Pancreas (tissue), 10 donors: ENCODE measurements at regions not wholly inside any gene's neighbourhood (a gene's known extent, or its start where the extent isn't known, plus 50 kb on each side); places are given as distances from the start of the nearest gene placed in this dataset.

ENCODE experiments used
- ATAC-seq, 4 donors: fragments of 200-7000 bp; cut with Tn5 transposase; one replicate each; pipeline versions ENCODE4 v1.8.0 to v1.9.1; 2020; ENCODE audit warnings: mild to moderate bottlenecking in 4 of 4, moderate library complexity in 4 of 4
- DNase-seq, 6 donors: peaks; one replicate each; pipeline ENCODE4 v3.0.0-alpha.2; 2020
- FAIRE-seq: peaks from 2 replicates; lab custom pipeline; 2012; peaks lifted over from hg19 to GRCh38; lab: Jason Lieb, UNC
- H3K27ac ChIP-seq, 4 donors: fragments of 200-600 bp; sonication (generic); 1 replicate in 3 of 4; 2 replicates in 1 of 4; pipeline versions ENCODE4 v1.5.0 to v1.8.0; 2020
- H3K27me3 ChIP-seq, 4 donors: fragments of 200-600 bp; one replicate each; pipeline ENCODE4 v1.8.0; 2021
- H3K36me3 ChIP-seq, 3 donors: fragments of 200-600 bp; sonication (generic) in 1 of 3; one replicate each; pipeline versions ENCODE4 v1.5.0 to v1.8.0; 2020 to 2021
- H3K4me1 ChIP-seq, 3 donors: fragments of 200-600 bp; one replicate each; pipeline ENCODE4 v1.8.0; 2021
- H3K4me3 ChIP-seq, 4 donors: fragments of 200-600 bp; sonication (generic) in 2 of 4; one replicate each; pipeline versions ENCODE4 v1.5.0 to v1.8.0; 2020 to 2021
- H3K9me3 ChIP-seq, 4 donors: fragments of 200-600 bp; one replicate each; pipeline ENCODE4 v1.8.0; 2021
- CTCF ChIP-seq, 4 donors: fragments of 200-600 bp; sonication (generic) in 3 of 4; IDR thresholded peaks; one replicate each; pipeline versions ENCODE4 v1.5.0 to v1.8.0; 2021; ENCODE audit warnings: antibody characterized with exemption in 4 of 4
- WGBS, 2 donors: extraction: QIAGEN DNeasy Blood & Tissue Kit; methylation state at CpG; one replicate each; pipeline ENCODE4 v1.1.7; 2013; 5-methylcytosine and 5-hydroxymethylcytosine counted together
- intact Hi-C, 3 donors: fragments of 100-400 bp; cut with DNase I; formaldehyde crosslinking; loops; one replicate each; pipeline versions ENCODE4 v1.11.1 to v1.14.2; 2022
- donor health status: healthy with polysubstance abuse.
- donor health status: DM: no; HTN: no; CAD: no; lungs with moderate emphysema.
- donor health status: DM: no; HTN: no; CAD: no.
- donor health status: control.
- donor health status: control.
- donor health status: Bipolar disorder and iron deficiency.
- donor health status: DM: yes; HTN: yes; CAD: no.
- donor health status: DM: no; HTN: no; CAD: no.
- donor health status: DM: no; HTN: no; CAD: no.
- donor health status: DM: yes; HTN: yes; CAD: no.

GRCh38 chrX:78388663-78389062 lies 61.3 kb upstream of the CYSLTR1 start:
- no peak for TF ChIP-seq CTCF (IDR thresholded peaks at IDR 0.05)
- no peaks in the 10 kb centered on the region for H3K27me3 ChIP-seq
- H3K36me3 ChIP-seq: no peaks in the 10 kb centered on the region
- no peak for ATAC-seq
- H3K4me1 ChIP-seq: no peaks in the 10 kb centered on the region
- DNase-seq: no peak
- H3K27ac ChIP-seq: no peak overlapping the region
- H3K9me3 ChIP-seq: no peaks in the 10 kb centered on the region
- 64 to 68% methylated on average over 2 of the region's 2 CpGs for WGBS, 2 donors
- H3K4me3 ChIP-seq: no peak overlapping the region
- intact Hi-C loops: no loop called here
- no peak for FAIRE-seq

DNA sequence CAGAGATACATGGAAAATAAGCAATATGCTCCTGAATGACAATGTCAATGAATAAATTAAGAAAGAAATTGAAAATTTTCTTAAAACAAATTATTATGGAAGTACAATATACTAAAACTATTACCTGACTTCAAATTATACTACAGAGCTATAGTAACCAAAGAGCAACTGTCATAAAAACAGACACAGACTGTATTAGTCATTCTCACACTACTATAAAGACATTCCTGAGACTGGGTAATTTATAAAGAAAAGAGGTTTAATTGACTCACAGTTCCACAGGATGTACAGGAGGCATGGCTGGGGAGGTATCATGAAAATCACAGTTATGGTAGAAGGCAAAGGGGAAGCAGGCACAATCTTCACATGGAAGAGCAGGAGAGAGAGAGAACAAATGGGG lies 60.0 kb upstream of the CYSLTR1 start:
- no peak for ATAC-seq
- Histone ChIP-seq H3K27ac (no peak overlapping the region), H3K4me1 (no peaks in the 10 kb centered on the region), H3K27me3 (no peaks in the 10 kb centered on the region), H3K4me3 (no peak overlapping the region), H3K36me3 (no peaks in the 10 kb centered on the region), H3K9me3 (no peaks in the 10 kb centered on the region)
- no peak for FAIRE-seq
- no peak for DNase-seq
- intact Hi-C loops: no loop called here
- TF ChIP-seq CTCF (IDR thresholded peaks at IDR 0.05): no peak

GRCh38 chrX:78384486-78384885 lies 57.1 kb upstream of the CYSLTR1 start:
- Histone ChIP-seq H3K9me3 (no peaks in the 10 kb centered on the region), H3K27me3 (peaks cover 0 to 9% (median 0%) of the 10 kb centered on the region in 4 donors), H3K36me3 (no peaks in the 10 kb centered on the region), H3K4me3 (no peak overlapping the region), H3K4me1 (no peaks in the 10 kb centered on the region), H3K27ac (no peak overlapping the region)
- no peak for FAIRE-seq
- TF ChIP-seq CTCF (IDR thresholded peaks at IDR 0.05): no peak
- intact Hi-C loops: no loop called here
- no peak for DNase-seq
- ATAC-seq: no peak

DNA sequence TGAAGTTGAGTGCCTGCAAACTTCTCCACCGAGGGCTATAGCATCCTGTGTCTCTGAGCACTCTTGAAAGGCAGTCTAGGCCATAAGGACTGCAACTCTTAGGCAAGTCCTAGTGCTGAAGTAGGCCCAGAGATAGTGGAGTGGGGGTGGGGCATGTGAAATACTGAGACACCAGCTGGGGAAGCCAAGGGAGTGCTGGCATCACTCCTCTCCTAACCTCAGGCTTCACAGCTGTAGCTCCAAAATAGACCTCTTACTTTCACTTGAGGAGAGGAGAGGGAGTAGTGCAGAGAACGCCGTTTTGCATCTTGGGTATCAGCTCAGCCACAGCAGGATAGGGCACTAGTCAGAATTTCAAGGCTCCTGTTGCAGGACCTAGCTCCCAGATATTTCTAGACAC lies 56.2 kb upstream of the CYSLTR1 start:
- Histone ChIP-seq H3K27ac (no peak overlapping the region), H3K9me3 (no peaks in the 10 kb centered on the region), H3K4me3 (no peak overlapping the region), H3K27me3 (peaks cover 0 to 9% (median 0%) of the 10 kb centered on the region in 4 donors), H3K36me3 (no peaks in the 10 kb centered on the region), H3K4me1 (no peaks in the 10 kb centered on the region)
- intact Hi-C loops: no loop called here
- 53 to 66% methylated on average over 3 of the region's 3 CpGs for WGBS, 2 donors
- FAIRE-seq: no peak
- ATAC-seq: no peak
- DNase-seq: no peak
- no peak for TF ChIP-seq CTCF (IDR thresholded peaks at IDR 0.05)

- H3K36me3 ChIP-seq: no peaks in the 10 kb centered on the region
- H3K4me1 ChIP-seq: no peaks in the 10 kb centered on the region
- no peak overlapping the region for H3K27ac ChIP-seq
- H3K27me3 ChIP-seq: peaks cover 0 to 13% (median 0%) of the 10 kb centered on the region in 4 donors
- 29 to 31% methylated on average over 2 of the region's 2 CpGs for WGBS, 2 donors
- TF ChIP-seq CTCF (IDR thresholded peaks at IDR 0.05): no peak
- intact Hi-C loops: no loop called here
- DNase-seq (no peak), FAIRE-seq (no peak), ATAC-seq (no peak)
- no peaks in the 10 kb centered on the region for H3K9me3 ChIP-seq
- H3K4me3 ChIP-seq: no peak overlapping the region
Measured at GRCh38 chrX:78378476-78379115, 51.2 kb upstream of the CYSLTR1 start.
